NCI-H2081 (cell line): ENCODE measurements at regions not wholly inside any gene's neighbourhood (a gene's known extent, or its start where the extent isn't known, plus 50 kb on each side); places are given as distances from the start of the nearest gene placed in this dataset.

Source experiments
- DNase-seq, 2 experiments: peaks; one replicate each; lab custom pipeline; 2025; lab: John Stamatoyannopoulos, UW

DNA sequence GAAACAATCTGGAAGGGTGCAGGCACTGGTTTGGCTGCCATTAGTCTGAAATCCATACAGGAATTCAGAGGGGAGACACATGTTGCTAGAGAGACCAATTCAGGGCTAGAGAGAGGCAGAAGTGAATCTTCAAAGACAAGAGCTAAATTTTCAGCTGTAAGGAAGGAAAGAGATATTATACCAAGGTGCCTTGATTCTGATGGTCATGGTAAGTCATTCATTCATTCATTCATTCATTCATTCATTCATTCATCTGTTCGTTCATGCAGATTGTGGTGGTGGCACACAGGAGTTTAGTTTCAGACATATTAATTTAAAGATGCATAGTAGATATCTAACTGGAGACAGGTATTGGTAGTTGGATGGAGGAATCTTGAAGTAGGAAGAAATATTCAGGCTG, 1493.5 kb upstream of the TMEM132C start:
- DNase-seq = no peak

DNA sequence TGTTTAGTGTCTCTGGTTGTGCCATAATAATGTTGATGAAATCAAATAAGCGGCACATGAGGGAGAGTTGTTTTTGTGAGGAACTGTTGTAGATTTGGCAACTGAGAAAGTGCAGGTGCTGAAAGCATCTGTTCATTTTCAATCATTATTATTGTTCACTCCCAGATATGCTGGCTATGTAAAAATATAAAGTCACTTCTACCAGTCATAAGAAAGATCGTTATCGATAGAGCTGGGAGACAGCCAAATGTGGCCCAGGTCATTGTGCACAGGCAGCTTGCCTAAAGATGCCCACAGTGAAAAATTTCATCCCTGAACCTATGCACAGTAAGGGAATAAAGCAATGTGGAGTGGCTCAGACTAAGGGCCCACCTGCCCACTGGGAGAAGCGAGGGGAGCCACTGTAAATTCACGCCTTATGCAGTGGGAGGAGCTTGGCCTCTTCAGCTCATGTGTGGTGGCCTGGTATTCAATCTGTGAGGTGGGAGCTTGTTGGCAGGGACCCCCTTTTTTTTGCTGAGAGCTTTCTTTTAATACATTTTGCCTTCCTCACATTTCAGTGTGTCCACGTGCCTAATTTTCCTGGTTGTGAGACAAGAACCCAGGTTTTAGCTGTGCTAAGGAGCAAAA, 1490.8 kb upstream of the TMEM132C start:
- no peak for DNase-seq

DNA sequence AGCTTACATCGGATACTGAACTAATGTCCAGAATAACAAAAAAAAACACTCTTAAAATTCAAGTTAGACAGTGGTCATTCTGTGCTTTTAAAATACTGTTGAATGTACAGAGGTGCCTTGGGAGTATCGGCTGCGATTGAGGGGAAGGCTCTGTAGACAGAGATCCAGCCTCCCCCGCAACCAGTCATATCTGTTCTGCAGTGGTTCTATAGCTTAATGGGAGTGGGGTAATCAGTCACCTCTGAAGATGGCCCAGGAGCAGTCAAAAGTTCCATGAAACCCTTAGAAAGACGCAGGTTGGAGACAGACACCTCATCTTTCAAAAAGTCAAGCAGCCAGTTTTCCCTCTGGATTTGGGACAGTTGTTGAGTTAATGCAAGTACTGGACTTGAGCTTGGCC, 1486.6 kb upstream of the TMEM132C start:
- DNase-seq = no peak

DNA sequence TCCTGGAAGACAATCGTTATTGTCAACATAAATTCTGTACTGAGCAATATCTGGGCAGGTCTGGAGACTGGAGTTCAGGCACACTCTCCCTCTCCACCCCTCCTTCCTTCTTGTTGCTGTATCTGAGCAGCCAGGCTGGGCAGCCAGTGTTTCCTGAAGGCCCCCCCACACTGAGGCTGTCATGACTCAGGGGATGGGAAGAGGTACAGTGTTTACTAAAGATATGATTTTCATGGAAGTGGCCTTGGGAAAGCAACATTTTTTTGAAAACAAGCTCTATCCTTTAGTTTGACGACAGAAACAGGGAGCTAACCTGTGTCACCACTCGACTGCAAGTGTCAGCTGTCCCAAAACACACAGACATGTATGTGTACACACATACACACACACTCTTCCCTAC, 1485.4 kb upstream of the TMEM132C start:
- DNase-seq = no peak

DNA sequence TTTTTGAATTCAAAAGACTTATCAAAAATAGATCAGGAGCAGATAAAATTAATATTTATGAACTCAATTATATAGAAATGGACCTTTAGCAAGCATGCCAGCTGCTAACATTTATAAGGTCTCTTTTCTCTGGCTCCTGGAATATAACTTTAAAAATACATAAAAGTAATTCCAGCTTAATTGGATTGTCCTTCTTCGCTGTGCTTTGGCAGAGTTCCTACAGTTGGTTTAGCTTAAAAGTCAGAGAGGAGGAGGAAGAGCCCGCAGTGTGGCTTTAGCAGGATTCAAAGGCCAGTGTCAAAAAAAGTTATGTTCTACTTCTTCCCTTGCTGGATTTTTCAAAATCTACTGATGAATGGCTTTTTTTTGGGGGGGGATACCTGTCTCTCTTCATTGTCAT, 1484.9 kb upstream of the TMEM132C start:
- DNase-seq = no peak

DNA sequence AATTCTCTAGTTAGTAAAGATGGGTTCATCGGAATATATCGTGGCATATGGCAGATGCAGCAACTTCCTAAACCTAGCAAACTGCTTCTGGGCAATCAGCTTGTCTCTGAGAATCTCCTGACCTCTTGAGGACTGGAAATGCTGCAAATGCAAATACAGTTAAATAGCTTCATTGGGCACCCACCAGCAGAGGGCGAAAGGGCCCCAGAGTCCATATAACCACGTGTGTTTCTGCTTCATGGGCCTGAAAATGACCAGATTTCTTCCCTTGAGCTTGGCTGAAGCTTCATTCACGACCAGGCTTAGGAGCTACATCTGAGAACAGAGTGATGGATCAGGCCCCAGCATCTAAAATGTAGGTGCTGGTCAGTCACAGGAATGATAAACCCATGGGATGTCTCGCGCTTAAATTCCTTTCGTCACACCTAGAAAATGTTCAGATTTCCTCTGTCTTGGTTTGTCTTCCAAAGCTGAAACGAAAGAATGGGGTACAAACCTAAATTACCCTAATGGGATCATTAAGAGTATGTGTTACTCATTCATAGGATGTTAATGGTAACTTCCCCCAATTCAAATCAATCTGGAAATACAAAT, 1482.5 kb upstream of the TMEM132C start:
- DNase-seq = peak; percentile 6 to 60

DNA sequence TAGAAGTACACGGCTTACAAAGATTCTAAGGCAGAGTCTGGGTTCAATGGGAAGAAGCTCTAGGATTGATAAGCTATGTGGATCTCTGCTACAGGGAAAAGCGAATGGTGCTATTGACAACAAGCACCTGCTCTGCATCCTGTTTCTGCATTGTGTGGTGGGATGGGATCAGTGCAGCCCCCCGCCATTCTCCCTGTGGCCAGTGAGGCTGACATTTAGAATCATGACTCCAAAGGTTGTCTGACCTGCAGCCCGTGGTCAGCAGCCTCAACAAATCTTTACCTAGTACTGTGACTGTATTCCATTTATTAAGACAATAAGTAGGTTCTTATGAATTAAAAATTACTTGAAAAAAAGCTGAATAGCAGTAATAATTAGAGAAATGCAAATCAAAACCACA, 1477.0 kb upstream of the TMEM132C start:
- no peak for DNase-seq

DNA sequence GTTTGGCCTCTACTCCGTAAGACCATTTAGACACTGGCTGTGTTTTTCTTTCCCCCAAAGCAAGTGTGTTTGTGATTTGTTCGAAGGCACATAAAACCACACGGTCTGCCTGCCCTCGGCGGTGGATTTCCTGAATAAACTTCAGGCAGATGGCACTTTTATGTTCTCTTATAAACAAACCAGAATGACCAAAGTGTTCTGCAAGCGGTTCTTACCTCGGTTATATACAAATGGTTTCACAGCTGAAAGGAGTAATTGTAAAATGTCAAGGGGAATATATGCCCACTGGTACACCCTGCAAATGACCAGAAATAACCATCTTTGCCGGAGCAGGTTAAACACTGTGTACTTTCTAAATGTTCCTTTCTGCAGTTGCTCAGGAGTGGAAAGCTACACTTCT, 1475.8 kb upstream of the TMEM132C start:
- DNase-seq = no peak

DNA sequence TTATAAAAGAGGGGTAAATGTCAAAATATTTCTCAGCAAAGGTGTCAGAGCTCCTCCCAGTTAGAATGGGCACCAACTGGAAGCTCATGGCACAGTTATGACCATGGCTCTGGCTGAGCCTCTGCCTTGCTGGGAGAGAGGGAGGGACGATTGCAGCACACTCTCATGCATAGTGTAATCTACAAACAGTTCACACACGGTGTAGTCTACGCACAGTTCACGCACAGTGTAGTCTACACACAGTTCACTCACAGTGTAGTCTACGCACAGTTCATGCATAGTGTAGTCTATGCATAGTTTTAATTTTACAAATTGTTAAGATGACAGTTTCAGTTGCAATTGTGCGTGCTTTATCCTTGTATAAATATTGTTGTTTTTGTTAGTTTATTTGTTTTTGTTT, 1474.6 kb upstream of the TMEM132C start:
- no peak for DNase-seq

DNA sequence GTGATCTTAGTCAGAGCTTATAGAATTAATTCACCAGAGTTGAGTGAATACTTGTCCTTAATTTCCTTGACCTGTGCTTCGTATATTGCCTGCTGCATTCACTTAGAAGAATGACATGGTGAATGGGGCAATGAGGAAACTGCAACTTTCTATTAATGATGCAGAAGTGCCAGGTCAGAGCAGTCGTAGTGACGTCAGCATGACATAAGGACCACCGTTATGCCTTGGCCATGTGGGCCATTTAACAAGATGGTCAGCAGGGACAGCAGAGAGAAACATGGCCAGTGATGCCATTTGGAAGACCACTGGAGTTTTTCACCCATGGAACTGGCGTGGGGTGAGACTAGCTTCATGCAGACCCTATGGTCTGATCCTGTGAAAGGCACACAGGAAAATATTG, 1469.4 kb upstream of the TMEM132C start:
- DNase-seq = no peak

DNA sequence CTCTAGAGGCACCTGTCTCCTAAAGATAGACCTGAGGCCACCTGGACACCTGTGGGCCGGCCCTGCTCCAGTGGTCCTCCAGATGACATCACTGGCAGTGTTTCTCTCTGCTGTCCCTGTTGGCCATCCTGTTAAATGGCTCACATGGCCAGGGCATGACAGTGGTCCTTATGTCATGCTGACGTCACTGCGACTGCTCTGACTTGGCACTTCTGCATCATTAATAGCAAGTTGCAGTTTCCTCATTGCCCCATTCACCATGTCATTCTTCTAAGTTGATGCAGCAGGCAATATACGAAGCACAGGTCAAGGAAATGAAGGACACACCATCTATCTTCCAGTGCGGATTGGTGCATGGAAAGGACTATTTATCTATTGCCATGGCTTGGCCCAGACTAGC, 1468.5 kb upstream of the TMEM132C start:
- DNase-seq = no peak

DNA sequence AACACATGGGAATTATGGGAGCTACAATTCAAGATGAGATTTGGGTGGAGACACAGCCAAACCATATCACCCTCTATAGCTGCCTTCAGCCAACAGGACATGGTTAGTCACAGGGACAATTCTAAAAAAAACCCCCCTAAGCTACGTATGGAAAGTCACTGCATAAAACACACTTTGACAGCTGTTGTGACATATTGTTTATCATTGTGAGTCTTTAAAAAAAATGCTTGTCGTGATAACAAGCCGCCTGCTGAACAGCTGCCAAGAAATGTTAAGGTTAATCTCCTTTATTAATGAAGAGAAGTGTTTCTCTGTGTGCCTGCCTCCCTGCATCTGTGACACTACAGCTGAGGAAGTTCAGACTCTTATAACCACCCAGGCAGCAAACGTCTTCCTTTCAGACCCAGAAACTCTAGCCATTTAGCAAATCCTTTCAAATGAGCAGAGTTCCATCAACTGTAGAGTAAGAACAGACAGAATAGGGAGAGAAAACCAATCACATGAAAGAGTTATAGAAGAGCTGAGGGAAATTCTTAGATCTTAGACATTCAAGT, 1459.6 kb upstream of the TMEM132C start:
- DNase-seq = no peak

DNA sequence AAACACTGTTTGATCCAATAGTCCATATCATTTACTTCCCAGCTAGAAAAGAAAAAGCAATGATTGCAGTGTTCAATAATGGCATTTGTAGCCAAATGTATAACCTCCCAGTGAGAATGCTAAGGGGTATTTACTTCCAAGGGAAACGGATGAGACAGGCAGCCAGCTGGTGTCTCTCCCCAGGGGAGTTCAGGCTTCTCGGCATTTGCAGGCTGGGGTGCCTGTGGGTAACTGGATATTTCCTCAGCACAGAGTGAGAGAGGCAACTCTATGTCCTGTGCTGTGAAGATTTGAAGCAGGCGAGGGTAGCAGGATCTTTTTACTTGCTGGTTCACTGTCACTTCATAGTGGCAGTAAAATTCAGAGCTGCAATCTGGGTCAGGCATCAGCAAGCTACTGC, 1455.6 kb upstream of the TMEM132C start:
- DNase-seq = peak; percentile 31 to 51

DNA sequence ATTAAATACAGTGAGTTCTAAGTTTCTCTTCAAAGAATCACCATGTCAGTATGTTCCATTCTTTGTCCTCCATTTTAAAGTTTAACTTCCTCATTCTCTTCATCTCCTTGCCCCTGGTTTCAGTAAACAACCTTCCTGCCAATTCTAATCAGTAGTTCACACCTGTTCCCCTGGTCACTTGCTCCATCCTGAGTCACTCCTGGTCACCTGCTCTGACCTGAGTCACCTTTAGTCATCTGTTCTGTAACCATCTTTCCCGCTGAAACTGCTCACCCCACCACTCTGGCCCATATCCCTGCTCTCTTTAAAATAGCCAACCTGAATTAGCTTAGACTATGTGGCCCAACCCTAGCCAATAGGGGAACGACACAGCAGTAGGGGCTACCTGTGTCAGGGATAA, 1447.4 kb upstream of the TMEM132C start:
- DNase-seq = no peak

DNA sequence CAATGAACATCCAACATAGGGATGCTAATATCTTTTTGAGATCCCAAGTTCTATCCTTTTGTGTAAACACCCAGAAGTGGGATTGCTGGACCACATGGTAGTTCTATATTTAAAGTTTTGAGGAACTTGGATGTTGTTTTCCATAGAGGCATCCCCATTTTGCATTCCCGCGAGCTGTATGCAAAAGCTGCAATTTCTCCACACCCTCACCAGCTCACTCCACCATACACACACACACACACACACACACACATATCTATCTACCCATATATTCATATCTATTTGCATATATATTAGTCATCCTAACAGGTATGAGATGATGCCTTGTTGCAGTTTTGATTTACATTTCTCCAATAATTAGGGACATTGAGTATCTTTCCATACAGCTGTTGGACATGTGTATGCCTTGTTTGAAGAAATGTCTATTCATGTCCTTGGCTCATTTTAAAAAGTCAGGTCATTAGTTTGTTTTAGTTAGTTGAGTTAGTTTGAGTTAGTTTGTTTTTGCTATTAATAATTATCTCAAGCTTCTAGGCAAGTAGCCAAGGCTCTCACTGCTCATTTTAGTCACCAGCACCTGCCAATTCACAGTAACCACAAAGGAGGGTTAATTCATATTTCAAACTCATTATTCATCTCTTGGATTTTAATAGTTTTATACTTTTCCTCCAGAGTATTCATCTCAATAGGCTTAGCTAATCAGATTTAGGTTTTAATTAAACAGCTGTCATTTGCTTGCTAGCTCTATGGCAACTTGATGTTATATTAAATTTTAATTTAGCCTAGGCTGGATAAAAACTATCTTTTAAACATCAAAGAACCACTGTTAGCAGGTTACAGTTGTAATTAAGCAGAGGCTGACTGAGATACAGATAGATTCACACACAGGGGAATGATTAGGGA, 1435.9 kb upstream of the TMEM132C start:
- DNase-seq = no peak

DNA sequence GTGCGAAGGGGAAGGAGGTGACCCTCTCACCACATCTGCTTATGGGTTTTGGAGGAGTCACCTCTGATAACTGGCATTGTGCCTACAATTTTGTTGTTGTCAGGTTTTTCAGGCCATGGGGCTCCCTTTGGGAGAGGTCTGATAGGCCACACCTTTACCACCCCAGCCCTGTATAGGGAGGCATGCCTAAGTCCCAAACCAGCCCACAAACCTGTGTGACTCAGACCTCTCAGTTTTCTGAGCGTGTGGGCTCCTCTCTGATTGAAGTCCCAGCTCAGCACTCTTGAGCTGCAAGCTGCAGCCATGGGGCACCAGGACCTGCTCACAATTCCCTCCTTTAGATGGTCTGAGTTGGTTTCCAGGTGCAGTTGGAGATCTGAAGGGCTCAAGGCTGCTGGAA, 1429.3 kb upstream of the TMEM132C start:
- DNase-seq = no peak

DNA sequence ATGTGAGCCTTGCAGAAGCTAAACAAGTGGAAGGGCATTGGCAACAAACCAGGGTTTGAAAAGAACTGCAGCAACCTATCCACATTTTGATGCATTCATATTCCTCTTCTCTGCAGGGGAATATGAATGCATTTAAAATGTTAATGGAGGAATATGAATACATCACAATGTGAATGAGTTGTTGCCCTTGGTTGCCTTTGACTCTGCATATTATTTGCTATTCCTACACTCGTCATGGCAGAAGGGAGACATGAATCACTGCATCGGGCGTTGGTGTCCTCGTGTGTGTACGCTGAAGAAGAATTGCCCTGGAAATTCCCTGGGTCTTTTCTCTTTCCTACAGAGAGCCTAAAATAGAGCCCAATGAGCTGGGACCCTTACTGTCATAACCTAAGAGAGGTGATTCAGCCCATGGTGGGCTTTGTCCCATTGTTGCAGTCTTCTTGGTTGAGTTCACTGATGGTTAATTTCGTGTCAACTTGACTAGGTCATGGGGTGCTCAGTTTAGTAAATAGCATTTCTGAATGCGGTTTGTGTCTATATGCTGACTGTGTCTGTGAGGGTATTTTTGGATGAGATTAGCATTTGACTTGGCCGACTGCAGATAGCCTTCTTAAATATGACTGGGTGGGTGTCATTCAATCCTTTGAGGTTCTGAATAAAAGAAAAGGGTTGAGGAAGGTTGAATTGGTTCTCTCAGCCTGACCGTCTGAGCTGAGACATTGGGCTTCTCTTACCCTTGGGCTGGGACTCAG, 1422.9 kb upstream of the TMEM132C start:
- DNase-seq = no peak

DNA sequence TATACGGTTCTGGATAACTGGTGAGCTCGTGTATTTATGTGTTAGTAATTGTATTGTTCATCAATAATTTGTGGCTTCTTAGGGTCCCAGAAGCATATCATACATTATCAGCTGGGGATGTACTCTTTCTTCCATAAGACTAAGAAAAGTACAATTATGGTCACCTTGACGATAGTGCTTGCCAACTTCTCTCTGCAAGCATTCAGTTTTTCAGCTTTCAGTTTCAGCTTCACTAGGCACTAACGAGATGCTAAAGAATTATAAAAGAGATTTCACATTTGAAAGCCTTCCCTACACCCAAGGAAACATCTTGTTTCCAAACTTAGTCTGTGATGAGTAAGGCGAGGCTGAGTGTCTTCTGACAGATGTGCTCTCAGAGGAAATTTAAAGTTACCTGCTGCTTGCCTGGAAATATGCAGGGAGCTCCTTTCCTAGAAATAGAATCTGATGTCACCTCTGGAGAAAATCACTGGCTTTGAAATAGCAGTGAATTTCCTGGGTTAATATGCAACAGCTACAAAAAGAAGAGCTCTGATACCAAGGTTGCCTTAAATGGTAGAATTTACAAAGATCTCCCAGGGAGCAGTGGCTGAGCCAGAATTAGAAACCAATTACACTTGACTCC, 1419.9 kb upstream of the TMEM132C start:
- DNase-seq = no peak

DNA sequence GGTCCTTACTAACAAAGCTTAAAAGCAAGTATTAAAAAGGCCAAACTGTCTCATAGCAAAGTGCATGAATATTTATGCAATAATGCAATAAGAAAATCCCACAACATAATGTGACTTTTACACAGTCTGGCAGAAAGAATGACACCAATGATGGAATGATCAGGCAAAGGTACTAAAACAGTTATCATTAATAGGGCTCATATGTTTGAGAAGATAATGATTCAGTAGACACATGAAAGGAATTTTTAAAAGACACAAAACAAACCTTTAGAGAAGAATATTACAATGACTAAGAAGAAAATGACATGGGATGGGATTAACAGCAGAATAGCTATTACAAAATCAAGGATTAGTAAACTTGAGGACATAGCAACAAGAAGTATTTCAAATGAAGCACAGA, 1411.2 kb upstream of the TMEM132C start:
- no peak for DNase-seq

DNA sequence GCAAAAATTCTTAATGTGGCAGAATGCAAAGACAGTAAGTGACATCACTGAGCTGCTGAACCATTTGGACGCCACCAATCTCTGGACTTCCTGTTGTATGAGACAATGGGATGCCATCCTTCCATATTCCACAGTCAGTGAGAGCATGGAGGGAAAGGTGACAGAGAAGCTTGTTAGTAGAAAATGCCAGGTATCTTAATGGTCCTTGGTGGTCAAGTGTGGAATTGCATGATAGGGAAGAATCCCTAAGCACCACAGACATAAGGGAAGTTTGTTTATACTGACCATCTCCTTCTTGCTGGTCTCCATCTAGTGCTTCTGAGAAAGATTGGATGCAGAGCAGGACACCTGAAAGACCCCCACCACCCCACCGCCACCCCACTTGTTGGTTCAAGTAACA, 1410.0 kb upstream of the TMEM132C start:
- DNase-seq = no peak

DNA sequence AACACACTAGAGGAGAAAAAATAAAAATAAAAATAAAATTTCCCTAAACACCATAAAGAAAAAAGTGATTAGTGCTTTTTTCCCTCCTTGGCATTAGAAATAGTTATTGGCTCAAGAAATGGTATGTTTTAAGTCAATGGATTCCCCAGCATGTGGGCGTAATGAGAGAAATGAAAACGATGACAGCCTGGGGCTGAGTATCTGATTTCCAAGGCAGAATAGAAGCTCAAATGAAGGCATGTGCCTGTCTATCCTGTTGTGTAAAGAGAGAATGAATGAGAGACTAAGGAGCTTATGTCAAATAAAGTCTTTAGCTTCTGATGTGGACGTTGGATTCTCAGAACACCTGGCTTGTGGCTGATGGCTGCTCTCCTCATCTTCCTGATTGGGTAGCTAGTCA, 1408.4 kb upstream of the TMEM132C start:
- DNase-seq = no peak

DNA sequence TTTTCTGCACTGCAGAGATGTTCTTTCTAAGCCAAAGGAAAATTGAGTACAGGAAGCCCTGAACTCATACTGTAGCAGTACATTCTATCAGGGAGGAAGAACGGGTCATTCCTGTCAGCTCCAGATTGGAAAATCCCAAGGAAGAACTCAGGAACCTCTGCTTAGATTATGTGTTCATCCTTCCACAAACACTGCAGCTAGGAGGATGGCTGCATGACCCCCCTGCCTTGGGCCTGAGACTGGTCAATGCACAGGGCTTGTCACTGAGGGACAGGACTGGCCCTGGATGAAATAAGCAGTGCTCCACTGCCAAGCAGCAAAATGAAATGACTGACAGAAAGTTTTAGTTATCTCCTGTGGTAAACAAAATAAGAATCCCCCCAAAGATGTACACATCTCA, 1406.8 kb upstream of the TMEM132C start:
- no peak for DNase-seq
